HG02610 (cell line): ENCODE measurements at regions not wholly inside any gene's neighbourhood (a gene's known extent, or its start where the extent isn't known, plus 50 kb on each side); places are given as distances from the start of the nearest gene placed in this dataset.
"Not testable (repeated sequence)": the region's sequence is repeated elsewhere in the genome, so short reads cannot be mapped to it uniquely, and the experiment has no call there.

Source experiments
- ATAC-seq: cut with Tn5 transposase; IDR thresholded peaks from one replicate; pipeline ENCODE4 v1.9.1; 2021; ENCODE audit warnings: mild to moderate bottlenecking, moderate library complexity; ENCODE audit not compliant: unreplicated experiment

DNA sequence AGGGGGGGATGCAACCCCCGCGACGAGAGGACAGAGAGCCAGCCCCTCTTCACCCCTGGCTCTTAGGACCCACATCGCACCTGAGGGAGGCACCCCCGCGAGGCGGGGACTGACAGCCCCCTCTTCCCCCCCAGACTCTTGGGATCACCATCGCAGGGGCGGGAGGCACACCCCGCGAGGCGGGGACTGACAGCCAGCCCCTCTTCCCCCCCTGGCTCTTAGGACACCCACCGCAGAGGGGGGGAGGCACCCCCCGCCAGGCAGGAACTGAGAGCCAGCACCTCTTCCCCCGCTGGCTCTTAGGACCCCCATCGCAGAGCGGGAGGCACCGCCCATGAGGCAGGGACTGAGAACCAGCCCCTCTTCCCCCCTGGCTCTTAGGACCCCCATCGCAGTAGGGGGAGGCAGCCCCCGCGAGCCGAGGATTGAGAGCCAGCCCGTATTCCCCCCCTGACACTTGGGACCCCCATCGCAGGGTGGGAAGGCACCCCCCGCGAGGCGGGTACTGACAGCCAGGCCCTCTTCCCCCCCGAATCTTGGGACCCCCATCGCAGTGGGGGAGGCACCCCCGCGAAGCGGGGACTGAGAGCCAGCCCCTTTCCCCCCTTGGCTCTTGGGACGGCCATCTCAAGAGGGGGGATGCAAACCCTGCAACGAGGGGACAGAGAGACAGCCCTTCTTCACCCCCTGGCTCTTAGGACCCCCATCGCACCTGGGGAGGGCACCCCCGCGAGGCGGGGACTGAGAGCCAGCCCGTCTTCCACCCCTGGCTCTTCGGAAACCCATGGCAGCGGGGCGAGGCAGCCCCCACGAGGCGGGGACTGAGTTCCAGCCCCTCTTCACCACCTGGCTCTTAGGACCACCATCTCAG lies 2425.1 kb upstream of the PCDH20 start:
- ATAC-seq, result no peak

DNA sequence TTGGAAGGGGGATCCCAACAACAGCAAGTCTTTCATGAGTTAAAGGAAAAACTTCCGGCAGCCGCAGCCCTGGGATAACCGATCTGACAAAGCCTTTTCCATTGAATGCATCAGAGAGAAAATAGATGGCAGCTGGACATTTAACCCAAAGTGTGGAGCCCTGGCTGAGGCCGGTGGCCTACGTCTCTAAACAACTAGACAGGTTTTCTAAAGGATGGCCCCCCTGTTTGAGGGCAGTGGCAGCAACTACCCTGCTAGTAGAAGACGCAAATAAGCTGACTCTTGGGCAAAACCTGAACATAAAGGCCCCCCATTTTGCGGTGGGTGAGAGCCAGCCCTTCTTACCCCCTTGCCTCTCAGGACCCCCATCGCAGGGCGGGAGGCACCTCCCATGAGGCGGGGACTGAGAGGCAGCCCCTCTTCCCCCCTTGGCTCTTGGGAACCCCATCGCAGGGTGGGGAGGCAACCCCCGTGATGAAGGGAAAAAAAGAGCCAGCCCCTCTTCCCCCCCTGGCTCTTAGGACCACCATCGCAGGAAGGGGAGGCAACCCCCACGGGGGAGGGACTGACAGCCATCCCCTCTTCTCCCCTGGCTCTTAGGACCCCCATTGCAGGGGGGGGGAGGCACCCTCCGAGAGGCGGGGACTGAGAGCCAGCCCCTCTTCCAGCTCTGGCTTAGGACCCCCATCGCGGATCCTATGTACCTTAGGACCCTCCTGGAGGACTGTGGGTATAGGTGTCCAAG lies 2422.9 kb upstream of the PCDH20 start:
- ATAC-seq, result no peak

DNA sequence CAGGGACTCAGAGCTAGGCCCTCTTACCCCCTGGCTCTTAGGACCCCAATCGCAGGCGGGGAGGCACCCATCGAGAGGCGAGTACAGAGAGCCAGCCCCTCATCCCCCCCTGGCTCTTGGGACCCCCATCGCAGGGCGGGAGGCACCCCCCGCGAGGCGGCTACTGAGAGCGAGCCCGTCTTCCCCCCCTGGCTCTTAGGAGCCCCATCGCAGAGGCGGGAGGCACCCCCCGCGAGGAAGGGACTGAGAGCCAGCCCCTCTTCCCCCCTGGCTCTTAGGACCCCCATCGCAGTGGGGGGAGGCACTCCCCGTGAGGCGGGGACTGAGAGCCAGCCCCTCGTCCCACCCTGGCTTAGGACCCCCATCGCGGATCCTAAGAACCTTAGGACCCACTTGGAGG lies 2422.1 kb upstream of the PCDH20 start:
- ATAC-seq, result not testable (repeated sequence)

DNA sequence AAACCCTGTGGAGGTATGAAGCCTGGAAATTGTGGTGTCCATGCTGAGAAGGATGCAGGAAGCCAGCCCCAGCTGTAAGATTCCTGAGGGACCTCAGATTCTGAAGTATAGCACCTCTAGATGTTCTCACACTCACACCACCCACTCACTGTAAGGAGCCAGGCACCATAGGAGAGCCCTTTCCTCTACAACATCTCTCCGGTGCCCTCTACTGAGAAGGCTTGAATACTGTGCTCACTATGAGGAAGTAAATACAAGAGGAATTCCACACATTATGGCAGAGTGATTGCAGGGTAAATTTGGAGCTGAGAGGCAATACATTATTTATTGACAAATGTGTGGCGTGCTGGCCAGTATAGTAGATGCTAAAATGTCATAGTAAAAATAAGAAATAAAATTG lies 2414.0 kb upstream of the PCDH20 start:
- peak; percentile 80 for ATAC-seq

DNA sequence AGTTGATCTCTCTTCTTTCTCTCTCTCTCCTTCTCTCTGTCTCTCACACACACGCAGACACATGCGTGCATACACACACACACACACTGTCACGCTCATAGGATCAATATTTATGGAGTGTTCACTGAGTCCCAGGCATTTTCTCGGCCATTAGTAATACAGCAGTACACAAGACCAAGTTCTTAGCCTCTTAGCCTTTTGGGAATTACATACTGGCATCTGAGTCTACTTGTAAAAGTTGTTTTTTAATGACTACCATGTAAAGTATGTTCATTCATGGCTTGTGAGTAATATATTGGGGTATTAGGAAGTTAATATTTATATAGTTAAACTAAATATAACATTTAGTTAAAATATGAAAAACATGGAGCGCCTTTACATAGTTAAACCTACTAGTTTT lies 2406.1 kb upstream of the PCDH20 start:
- not testable (repeated sequence) for ATAC-seq

DNA sequence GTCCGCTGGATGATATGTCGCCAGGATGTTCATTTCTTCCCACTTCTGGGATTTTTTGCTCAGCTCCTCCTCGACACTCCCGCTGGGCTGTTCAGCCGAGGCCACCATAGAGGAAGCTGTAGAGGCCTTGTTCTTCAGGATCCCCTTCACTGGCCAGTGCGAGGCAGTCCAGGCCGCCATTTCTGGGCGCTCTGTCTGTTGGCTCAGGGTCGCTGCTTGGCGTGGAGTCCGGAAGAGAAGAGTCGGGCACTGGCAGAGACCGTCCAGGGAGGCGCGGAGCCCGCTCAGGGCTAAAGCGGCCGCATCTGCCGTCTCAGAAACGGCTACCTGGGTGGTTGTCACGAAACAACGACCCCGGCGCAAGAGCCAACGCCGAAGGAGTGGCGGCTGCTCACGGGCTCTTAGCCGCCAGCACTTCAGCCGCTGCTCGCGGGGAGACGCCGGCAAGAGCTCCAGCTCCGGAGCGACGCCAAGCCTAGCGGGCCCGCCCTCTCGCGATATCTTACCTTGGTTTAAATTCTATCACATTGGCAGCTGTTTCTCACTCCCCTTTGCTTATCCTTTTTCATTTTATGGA lies 2395.9 kb upstream of the PCDH20 start:
- not testable (repeated sequence) for ATAC-seq

DNA sequence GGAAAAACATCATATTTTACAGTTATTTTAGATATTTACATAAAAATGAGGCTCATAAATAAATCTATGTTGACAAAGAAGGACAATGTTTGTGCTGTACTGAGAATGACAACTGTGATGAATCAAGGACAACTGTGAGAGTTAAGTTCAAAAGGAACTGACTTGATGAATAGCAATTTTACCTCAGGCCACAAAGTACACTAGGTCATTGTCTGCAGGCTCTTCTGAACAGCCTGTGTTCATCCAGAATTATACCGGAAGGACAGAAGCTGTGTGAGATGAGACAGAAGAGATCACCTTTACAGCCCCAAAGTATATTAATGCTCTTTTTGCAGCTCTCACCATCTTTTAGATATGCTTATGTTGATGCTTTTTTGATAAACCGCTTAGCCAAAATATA lies 2375.5 kb upstream of the PCDH20 start:
- ATAC-seq, result not testable (repeated sequence)

DNA sequence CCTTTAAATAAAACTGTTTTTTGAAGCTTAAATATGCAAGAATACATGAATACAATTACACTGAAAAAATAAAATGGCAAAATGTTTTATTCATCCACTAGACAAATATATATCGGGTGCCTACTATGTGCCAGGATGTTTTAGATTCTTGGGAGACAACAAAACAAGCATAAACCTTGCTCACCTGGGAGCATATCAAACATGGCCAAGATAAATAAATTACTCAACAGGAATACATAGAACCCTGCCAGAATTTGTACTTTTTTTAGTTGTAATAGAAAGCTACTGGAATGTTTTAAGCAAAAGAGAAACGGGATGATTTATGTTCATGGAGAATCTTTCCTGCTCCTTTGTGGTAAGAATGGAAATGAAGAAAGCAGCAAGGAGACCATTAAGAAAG lies 2358.5 kb upstream of the PCDH20 start:
- ATAC-seq, result no peak

DNA sequence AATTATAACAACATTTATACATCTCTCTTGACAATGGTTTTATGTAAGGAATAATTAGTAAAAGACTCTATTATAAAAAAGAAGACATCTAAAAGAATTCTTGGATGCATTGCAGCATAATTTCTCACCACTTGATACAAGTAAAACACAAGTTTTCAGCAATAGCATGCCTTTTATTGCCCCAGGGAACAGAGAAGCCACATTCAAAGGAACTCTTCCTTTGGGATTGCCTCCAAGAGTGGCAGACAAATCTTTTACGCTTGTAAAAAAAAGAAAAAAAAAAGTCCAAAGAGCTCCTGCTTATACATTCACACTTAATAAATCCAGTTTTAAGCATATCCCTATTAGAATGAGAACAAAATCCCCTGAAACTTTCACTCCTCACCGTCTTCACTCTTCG lies 2357.8 kb upstream of the PCDH20 start:
- no peak for ATAC-seq

DNA sequence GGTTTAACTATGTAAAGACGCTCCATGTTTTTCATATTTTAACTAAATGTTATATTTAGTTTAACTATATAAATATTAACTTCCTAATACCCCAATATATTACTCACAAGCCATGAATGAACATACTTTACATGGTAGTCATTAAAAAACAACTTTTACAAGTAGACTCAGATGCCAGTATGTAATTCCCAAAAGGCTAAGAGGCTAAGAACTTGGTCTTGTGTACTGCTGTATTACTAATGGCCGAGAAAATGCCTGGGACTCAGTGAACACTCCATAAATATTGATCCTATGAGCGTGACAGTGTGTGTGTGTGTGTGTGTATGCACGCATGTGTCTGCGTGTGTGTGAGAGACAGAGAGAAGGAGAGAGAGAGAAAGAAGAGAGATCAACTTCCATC lies 2342.0 kb upstream of the PCDH20 start:
- ATAC-seq, result not testable (repeated sequence)

DNA sequence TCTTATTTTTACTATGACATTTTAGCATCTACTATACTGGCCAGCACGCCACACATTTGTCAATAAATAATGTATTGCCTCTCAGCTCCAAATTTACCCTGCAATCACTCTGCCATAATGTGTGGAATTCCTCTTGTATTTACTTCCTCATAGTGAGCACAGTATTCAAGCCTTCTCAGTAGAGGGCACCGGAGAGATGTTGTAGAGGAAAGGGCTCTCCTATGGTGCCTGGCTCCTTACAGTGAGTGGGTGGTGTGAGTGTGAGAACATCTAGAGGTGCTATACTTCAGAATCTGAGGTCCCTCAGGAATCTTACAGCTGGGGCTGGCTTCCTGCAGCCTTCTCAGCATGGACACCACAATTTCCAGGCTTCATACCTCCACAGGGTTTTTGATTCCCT lies 2334.2 kb upstream of the PCDH20 start:
- ATAC-seq, result peak; percentile 78

DNA sequence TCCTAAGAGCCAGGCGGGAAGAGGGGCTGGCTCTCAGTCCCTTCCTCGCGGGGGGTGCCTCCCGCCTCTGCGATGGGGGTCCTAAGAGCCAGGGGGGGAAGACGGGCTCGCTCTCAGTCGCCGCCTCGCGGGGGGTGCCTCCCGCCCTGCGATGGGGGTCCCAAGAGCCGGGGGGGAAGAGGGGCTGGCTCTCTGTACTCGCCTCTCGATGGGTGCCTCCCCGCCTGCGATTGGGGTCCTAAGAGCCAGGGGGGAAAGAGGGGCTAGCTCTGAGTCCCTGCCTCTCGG lies 2326.1 kb upstream of the PCDH20 start:
- ATAC-seq, result not testable (repeated sequence)

DNA sequence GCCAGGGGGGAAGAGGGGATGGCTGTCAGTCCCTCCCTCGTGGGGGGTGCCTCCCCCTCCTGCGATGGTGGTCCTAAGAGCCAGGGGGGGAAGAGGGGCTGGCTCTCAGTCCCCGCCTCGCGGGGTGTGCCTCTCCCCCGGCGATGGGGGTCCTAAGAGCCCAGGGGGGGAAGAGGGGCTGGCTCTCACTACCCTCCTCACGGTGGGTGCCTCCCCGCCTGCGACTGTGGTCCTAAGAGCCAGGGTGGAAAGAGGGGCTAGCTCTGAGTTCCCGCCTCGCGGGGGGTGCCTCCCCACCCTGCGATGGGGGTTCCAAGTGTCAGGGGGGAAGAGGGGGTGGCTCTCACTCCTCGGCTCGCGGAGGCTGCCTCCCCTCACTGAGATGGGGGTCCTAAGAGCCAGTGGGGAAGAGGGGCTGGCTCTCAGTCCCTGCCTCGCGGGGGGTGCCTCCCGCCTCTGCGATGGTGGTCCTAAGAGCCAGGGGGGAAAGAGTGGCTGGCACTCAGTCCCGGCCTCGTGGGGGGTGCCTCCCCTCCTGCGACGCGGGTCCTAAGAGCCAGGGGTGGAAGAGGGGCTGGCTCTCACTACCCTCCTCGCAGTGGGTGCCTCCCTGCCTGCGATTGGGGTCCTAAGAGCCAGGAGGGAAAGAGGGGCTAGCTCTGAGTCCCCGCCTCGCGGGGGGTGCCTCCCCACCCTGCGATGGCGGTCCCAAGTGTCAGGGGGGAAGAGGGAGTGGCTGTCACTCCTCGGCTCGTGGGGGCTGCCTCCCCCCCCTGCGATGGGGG lies 2325.6 kb upstream of the PCDH20 start:
- ATAC-seq, result no peak

DNA sequence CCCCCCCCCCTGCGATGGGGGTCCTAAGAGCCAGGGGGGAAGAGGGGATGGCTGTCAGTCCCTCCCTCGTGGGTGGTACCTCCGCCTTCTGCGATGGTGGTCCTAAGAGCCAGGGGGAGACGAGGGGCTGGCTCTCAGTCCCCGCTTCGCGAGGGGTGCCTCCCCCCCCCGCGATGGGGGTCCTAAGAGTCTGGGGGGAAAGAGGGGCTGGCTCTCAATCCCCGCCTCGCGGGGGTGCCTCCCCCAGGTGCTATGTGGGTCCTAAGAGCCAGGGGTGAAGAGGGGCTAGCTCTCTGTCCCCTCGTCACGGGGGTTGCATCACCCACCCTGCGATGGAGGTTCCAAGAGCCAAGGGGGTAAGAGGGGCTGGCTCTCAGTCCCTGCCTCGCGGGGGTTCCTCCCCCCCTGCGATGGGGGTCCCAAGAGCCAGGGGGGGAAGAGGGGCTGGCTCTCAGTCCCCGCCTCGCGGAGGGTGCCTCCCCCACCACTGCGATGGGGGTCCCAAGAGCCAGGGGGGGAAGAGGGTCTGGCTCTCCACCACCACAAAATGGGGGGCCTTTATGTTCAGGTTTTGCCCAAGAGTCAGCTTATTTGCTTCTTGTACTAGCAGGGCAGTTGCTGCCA lies 2323.6 kb upstream of the PCDH20 start:
- not testable (repeated sequence) for ATAC-seq

DNA sequence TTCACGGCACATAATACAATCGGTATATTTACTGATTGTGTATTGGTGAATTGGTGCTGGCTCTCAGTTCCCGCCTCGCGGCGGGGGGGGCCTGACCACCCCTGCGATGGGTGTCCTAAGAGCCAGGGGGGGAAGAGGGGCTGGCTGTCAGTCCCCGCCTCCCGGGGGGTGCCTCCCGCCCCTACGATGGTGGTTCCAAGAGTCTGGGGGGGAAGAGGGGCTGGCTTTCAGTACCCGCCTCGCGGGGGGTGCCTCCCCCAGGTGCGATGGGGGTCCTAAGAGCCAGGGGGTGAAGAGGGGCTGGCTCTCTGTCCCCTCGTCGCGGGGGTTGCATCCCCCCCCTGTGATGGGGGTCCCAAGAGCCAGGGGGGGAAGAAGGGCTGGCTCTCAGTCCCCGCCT lies 2321.8 kb upstream of the PCDH20 start:
- ATAC-seq, result no peak

DNA sequence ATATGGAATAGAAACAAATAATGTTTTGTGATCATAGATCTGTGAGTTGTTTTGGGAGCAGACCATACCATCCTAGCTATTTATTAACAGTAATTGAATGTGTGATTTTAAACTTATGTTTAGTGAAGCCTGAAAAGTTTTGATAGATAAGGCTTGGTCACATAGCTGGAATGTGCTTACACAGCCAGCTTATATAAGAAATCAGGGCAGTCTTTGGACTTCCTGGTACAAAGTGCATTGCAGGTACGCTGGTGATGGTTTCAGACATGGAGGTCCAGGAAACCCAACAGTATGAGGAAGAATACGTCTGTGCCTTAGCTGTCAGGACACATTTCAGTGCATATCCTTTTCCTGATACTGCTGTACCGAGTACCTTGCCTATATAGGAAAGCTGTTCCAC lies 2316.2 kb upstream of the PCDH20 start:
- ATAC-seq, result no peak

DNA sequence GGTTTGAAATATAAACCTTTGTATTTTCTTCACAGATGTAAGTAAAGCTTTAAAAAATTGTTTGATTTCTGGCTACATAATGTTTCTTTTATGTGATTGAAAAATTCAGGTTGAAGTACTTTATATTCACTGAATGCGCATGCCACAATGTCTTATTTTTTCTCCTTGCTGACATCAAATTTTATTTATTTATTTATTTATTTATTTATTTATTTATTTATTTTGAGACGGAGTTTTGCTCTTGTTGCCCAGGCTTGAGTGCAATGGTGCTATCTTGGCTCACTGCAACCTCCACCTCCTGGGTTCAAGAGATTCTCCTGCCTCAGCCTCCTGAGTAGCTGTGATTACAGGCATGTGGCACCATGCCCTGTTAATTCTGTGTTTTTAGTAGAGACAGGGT lies 2296.5 kb upstream of the PCDH20 start:
- ATAC-seq, result not testable (repeated sequence)

DNA sequence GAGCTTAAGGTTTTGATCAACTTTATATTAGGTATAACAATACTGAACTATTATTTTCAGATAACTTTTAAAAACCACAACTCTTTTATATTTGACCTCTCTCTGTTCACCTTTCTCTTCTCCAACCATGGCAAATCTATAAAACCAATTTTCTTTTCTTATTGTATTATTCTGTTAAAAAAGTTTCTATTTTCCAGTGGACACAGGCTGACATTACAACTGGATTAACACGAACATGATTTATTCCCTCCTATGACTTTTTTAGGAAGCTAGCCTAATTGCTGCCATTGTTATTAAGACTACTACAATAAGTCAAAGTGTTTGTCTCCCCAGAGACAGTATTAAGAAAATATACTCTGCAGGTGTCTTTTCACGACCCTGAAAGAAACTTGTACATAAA lies 2291.1 kb upstream of the PCDH20 start:
- ATAC-seq, result no peak

DNA sequence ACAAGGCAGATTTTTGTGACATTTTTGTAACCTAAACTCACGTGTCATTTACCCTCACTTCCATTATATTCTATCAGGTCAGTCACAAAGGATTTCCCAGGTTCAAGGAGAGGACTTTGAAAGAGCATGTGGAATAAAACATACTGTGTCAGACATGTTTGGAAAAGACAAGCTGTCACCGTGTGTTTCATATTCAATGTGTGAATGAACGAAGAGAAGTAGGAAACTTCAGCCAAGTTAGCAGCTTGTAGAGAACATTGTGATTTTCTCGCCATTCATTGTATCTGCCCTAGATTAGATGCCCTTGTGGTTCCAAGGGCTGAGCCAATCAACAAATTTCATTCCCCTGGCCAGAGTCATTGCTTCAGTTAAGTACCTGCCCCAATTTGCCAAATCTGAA lies 2288.9 kb upstream of the PCDH20 start:
- no peak for ATAC-seq

DNA sequence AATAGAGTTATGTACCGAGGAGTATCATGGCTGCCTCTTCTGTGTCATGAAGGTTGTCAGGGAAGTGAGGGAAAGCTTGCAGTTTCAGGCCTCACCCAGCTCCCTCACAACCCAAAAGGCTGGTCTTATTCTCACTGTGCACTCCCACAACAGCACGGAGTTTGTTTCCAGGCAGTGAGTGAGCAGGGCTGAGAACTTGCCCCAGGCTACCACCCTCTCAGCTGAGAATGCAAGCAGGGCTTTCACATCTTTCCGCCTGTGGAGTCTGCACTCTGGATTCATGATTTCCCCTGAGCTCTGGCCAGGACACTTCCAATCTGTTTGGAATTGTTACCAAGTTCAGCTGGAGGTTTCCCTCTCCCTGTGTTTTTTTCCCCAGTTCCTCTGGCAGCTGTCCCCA lies 2284.7 kb upstream of the PCDH20 start:
- ATAC-seq, result no peak

DNA sequence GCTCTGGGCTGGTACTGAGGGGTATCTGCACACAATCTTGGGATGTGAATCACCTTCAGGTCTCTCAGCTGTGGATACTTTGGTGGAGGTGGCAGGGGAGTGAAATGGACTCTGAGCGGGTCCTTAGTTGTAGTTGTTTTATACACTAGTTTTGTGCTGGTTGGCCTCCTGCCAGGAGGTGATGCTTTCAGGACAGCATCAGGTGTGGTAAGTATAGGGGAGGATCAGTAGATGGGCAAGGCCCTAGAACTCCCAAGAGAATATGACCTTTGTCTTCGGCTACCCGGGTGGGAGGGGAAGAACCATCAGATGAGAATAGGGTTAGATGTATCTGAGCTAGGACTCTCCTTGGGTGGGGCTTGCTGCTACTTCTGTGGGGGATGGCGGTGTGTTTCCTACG lies 2284.3 kb upstream of the PCDH20 start:
- ATAC-seq, result no peak
